ENCODE measurements at regions not wholly inside any gene's neighbourhood (a gene's known extent, or its start where the extent isn't known, plus 50 kb on each side); places are given as distances from the start of the nearest gene placed in this dataset.

DNA sequence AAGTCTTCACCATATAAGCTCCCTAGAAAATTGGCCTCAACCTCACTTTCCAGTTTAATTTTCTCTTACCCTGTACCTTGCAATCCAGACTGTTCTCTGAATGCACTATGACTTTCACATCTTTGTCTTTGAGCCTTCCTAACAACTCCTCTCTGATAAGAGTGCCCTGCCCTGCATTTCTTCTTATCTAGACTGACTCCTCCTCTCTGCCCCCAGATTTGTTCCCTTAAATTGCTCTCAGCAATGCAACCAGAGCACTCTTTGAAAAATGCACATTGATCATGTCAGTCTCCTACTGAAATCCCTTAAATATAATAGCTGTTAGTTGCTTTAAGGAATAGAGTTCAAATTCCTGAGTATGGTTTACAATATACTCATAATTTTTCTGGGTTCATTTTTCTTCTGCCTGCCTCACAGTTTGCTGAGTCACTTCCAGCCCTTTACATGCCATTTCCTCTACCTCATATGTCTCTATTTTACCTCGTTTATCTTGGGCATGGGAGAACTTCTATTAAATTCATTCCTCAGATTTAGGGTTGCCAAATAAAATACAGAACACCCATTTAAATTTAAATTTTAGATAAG, 582.7 kb upstream of the AADAT start:
- H3K36me3 Mint-ChIP-seq: no peaks in the 10 kb centered on the region
- H3K27ac Mint-ChIP-seq: no peak overlapping the region
- ATAC-seq (no peak), DNase-seq (ENCODE audit: low spot score in 2 of 2) (no peak)
- peaks cover 14 to 22% of the 10 kb centered on the region in 2 donors for H3K9me3 Mint-ChIP-seq

DNA sequence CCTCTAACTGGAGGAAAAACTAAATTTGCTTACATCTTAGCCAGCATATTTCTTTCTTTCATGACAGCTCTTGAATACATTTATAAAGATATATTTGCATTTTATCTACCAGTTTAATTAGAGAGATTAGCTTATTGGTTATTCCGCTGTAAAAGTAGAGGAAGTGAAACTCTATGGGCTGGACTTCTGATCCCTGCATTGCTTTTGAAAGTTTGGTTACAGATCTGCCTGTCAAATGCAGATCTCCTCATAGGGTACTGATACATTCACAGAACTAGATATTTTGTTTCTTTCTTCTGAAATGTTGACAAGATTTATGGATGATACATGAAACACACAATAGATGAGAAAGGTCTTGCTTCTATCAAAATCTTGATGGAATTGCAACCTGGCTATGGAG, 581.4 kb upstream of the AADAT start:
- Mint-ChIP-seq H3K9me3 (peaks cover 21 to 25% of the 10 kb centered on the region in 2 donors), H3K27ac (no peak overlapping the region), H3K36me3 (no peaks in the 10 kb centered on the region)
- ATAC-seq (no peak), DNase-seq (ENCODE audit: low spot score in 2 of 2) (no peak)

DNA sequence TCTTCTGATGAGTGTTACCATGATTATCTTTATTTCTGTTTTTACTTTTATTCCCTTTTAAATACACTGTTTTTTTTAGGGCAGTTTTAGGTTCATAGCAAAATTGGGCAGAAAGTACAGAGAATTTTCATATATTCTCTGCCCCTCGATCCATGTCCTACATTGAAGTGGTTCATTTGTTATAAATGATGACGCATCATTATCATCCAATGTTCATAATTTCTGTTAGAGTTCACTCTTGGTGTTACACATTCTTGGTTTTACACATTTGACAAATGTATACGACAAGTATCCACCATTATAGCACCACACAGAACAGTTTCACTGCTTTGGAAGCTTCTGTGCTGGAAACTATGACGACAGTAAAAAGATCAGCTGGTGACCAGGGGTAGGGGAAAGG, 578.1 kb upstream of the AADAT start:
- H3K36me3 Mint-ChIP-seq: no peaks in the 10 kb centered on the region
- H3K9me3 Mint-ChIP-seq: peaks cover 21% of the 10 kb centered on the region in 2 donors
- DNase-seq (ENCODE audit: low spot score in 2 of 2): no peak
- H3K27ac Mint-ChIP-seq: no peak overlapping the region
- no peak for ATAC-seq

DNA sequence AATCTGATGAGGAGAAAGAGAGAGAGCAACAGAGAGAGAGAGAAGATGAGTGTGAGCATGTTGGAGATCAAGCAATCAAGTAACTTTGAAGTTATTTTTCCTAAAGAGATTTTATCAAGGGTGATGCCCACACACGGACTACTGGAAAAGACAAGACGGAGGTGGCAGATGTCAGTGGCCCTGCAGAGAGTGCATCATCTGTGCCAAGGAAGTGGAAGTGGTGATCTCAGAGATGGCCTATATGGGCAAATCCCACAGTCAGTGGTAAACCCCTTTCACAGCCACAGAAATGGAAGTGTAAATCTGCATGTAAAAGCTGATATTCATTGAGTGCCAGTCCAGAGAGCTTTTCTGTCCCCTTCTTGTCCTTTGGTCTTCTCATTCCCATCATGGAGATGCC, 577.2 kb upstream of the AADAT start:
- Mint-ChIP-seq H3K27ac (no peak overlapping the region), H3K36me3 (no peaks in the 10 kb centered on the region), H3K9me3 (peaks cover 19 to 20% of the 10 kb centered on the region in 2 donors)
- ATAC-seq: no peak
- DNase-seq (ENCODE audit: low spot score in 2 of 2): no peak

DNA sequence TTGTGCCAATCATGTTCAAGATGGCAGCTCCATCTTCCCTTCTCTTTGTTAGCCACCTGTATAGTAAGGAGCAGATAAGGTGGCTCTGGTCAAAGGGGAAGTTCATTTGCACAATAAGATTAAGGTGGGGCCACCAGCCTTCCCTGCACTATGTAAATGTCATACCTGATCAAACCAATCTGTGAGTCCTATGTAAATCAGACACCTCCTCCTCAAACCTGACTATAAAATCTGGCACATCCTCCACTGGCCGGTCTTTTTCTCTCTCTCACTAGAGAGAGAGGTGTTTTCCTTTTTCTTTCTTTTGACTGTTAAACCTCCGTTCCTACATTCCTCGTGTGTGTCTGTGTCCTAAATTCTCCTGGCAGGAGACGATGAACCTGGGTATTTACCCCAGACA, 572.5 kb upstream of the AADAT start:
- DNase-seq (ENCODE audit: low spot score in 2 of 2): no peak
- no peaks in the 10 kb centered on the region for H3K36me3 Mint-ChIP-seq
- H3K9me3 Mint-ChIP-seq: peaks cover 14 to 15% of the 10 kb centered on the region in 2 donors
- no peak for ATAC-seq
- no peak overlapping the region for H3K27ac Mint-ChIP-seq

DNA sequence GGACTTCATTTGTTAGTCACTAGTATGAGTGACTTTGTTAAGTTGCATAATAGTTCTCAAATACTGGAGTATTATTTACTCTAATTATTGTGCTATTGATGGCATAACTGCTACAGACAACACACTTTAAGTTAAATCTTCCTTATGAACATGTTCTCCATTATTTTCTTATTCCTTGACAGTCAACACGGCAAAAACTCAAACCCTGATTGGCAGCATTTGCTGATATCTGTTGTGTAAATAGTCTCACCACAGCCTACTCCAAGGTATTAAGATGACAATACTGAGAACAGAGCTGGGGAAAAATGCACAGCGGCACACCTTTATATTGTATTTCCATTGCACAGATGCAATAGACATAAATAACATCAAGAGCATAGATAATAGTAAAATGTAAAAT, 568.0 kb upstream of the AADAT start:
- ATAC-seq: no peak
- Mint-ChIP-seq H3K9me3 (peaks cover 4 to 7% of the 10 kb centered on the region in 2 donors), H3K36me3 (no peaks in the 10 kb centered on the region), H3K27ac (no peak overlapping the region)
- DNase-seq (ENCODE audit: low spot score in 2 of 2): no peak

DNA sequence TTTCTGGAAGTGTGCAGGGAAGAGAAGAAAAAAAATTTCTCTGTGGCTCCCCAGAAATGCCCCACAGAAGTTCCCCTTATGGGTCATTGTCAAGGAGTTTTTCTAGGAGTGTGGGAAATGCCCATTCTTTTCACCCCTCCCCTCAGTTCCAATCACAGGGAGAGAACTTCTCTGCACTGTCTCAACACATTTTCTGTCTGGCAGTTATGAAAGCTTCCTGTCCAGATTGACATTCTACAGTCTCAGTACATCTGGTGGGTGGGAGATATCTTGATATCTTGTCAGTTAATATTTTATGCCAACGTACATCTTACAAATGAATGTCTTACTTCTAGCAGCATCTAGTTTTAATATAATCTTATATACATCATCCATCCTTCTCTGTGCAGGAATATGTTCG, 566.8 kb upstream of the AADAT start:
- no peaks in the 10 kb centered on the region for H3K36me3 Mint-ChIP-seq
- peaks cover 0 to 4% of the 10 kb centered on the region in 2 donors for H3K9me3 Mint-ChIP-seq
- DNase-seq (ENCODE audit: low spot score in 2 of 2) (no peak), ATAC-seq (no peak)
- H3K27ac Mint-ChIP-seq: no peak overlapping the region

DNA sequence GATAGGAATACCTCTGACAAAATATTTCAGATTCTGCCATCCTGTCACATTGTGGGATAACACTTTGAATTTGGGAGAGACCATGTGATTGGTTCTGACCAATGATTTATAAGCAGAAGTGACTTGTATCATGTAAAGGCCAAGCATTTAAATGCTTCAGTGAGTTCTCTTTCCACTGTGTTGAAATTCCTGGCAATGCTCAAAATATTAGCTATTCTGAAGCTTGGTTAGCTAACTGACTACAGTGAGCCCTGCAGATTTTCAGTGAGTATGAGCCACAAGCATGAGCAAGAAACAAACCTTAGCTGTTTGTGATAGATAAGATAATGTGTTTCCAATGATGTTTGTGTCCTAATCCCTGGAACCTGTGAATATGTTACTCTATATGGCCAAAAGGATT, 562.8 kb upstream of the AADAT start:
- H3K27ac Mint-ChIP-seq: no peak overlapping the region
- H3K36me3 Mint-ChIP-seq: no peaks in the 10 kb centered on the region
- ATAC-seq: no peak
- no peak for DNase-seq (ENCODE audit: low spot score in 2 of 2)
- H3K9me3 Mint-ChIP-seq: peaks cover 4 to 5% of the 10 kb centered on the region in 2 donors

DNA sequence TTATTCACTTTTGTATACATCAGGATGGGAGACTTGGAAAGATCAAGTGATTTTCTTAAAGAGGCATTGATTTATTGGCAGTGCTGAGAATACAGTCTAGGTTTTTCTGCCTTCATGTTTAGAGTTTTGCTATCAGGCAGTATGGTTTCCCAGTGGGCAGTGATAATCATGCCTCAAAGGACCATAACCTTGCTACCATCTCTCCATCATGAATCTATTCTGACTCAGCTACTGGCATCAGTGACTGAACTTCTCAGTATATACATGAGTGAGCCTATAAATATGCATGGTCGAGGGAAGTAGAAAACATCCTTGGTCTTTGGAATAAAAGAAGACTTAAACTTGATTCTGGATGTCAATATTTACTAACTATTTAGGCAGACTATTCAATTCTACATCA, 562.0 kb upstream of the AADAT start:
- no peaks in the 10 kb centered on the region for H3K36me3 Mint-ChIP-seq
- peaks cover 4 to 5% of the 10 kb centered on the region in 2 donors for H3K9me3 Mint-ChIP-seq
- ATAC-seq (no peak), DNase-seq (ENCODE audit: low spot score in 2 of 2) (no peak)
- no peak overlapping the region for H3K27ac Mint-ChIP-seq

DNA sequence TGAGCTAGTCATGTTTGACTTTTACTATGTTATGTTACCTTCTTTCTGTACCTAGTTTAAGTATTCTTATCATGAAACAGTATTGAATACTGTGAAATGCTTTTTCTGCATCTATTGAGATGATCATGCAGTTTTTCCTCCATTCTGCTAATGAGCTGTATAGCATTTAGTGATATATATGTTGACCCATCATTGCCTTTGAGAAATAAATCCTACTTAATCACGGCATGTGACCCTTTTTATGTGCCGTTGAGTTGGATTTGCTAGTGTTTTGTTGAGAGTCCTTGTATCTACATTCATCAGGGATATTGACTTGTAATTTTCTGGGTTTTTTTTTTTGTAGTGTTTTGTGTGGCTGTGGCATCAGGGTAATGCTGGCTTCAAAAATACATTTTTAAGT, 537.7 kb upstream of the AADAT start:
- H3K9me3 Mint-ChIP-seq: peaks cover 12 to 42% of the 10 kb centered on the region in 2 donors
- H3K27ac Mint-ChIP-seq: no peak overlapping the region
- ATAC-seq: no peak
- no peak for DNase-seq (ENCODE audit: low spot score in 2 of 2)
- peaks cover 0 to 8% of the 10 kb centered on the region in 2 donors for H3K36me3 Mint-ChIP-seq

DNA sequence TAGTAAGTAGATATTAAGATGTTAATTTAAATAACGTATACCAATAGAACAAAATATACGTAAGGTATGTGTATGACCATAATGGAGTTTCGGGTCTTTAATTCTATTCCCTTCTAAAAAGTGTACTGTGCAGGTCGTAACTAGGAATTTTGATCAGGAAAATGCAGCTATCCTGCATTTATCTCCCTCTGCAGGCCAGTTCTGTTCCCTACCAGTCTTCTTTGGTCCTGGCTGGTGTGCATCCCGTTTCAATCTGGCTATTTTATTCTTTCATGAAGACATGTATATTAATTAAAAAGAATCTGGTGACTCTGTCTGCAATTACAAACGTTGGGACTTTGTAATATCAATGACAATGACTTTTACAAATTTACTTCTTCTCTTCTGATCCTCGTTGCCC, 534.1 kb upstream of the AADAT start:
- Mint-ChIP-seq H3K9me3 (peaks cover 8 to 19% of the 10 kb centered on the region in 2 donors), H3K27ac (no peak overlapping the region), H3K36me3 (no peaks in the 10 kb centered on the region)
- DNase-seq (ENCODE audit: low spot score in 2 of 2): no peak
- ATAC-seq: no peak

DNA sequence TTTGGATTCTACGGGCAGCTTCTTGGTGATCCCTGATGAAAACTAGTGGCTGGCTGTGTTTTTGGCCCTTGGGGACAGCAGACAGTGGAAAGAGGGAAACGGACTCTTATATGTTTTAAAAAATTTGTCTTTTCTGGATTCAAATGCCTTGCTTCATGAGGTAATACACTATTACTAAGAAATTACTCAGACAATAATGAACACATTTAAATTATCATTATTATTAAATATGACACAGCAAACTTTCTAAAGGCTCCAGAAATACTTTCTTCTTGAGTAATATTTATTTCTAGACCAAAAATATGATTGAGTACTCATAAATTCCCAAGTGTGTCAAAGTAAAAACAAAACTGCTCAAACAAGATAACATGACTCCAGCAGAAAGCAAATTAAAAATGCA, 520.7 kb upstream of the AADAT start:
- Mint-ChIP-seq H3K36me3 (peaks cover 5 to 6% of the 10 kb centered on the region in 2 donors), H3K9me3 (peaks cover 15 to 20% of the 10 kb centered on the region in 2 donors), H3K27ac (no peak overlapping the region)
- DNase-seq (ENCODE audit: low spot score in 2 of 2) (no peak), ATAC-seq (no peak)

DNA sequence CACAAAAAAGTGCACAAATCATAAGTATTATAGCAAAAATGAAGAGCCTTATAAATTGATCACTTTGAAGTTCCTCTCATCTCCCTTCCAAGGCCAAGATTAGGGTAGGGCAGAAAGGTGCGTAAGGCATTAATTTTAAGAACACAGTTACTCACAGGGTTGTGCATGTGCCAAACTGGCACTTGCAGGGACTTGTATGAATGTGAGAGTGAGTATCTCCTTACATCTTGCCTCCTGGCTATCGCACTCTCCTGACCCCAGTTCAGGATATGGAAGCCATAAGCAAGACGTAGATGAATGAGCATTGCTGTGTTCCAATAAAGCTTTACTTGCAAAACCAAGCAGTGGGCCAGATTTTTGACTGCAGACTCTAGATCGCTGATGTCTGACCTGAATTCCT, 510.1 kb upstream of the AADAT start:
- Mint-ChIP-seq H3K36me3 (no peaks in the 10 kb centered on the region), H3K9me3 (peaks cover 4 to 5% of the 10 kb centered on the region in 2 donors), H3K27ac (no peak overlapping the region)
- ATAC-seq (no peak), DNase-seq (ENCODE audit: low spot score in 2 of 2) (no peak)

DNA sequence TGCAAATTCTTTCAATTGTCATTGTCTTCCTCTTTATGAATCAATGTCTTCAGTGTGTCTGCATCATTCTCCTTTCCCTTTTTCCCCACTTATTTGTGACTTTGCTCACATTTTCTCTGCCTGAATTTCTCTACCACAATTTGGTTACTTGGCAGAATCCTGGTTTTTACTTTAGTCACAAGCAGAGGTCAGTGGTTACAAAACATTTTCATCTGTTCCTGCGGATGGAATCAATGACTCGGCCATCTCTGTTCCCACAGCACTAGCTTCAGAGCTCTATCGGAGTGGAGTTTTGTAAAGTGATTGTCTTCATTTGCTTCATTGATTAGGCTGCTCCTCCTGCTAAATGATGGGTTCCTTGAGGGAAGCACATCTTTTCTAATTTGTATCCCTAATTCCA, 501.3 kb upstream of the AADAT start:
- ATAC-seq (no peak), DNase-seq (ENCODE audit: low spot score in 2 of 2) (no peak)
- H3K27ac Mint-ChIP-seq: no peak overlapping the region
- H3K36me3 Mint-ChIP-seq: no peaks in the 10 kb centered on the region
- peaks cover 14 to 31% of the 10 kb centered on the region in 2 donors for H3K9me3 Mint-ChIP-seq

DNA sequence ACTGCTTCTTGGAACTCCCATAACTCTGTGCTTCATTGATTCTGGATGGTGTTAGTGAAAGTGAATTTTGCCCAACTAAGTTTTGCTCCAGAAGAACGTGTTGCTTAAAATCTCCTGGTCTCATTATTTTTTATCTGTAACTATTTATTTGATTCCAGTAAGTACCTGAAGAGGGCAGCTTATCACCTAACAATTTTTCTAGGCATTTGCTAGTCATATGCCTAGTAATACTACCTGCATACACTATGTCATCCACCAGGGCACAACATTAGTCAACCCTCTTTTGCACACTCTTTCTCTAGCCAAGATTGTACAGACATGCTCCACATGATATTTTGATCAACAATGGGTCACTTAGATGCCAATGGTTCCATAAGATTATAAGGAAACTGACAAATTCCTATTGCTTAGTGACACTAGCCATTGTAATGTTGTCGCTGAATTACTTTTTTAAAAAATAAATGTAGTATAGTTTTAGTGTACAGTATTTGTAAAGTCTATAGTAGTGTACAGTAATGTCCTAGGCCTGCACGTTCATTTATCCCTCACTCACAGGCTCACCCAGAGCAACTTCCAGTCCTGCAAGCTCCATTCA, 499.9 kb upstream of the AADAT start:
- DNase-seq (ENCODE audit: low spot score in 2 of 2): no peak
- no peak overlapping the region for H3K27ac Mint-ChIP-seq
- ATAC-seq: no peak
- peaks cover 16 to 29% of the 10 kb centered on the region in 2 donors for H3K9me3 Mint-ChIP-seq
- H3K36me3 Mint-ChIP-seq: no peaks in the 10 kb centered on the region

DNA sequence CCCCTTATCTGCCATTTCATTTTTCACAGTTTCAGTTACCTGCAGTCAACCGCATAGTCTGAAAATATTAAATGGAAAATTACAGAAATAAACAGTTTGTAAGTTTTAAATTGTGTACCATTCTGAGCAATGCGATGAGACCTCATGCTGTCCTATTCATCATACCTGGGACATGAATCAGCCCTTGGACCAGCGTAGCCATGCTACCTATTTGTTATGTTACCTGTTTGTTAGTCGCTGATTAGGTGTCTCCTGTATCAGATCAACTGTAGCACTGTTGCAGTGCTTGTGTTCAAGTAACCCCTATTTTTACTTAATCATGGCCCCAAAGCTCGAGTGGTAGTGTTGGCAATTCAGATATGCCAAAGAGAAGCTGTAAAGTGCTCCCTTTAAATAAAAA, 492.2 kb upstream of the AADAT start:
- no peak overlapping the region for H3K27ac Mint-ChIP-seq
- H3K9me3 Mint-ChIP-seq: peaks cover 15 to 21% of the 10 kb centered on the region in 2 donors
- ATAC-seq (no peak), DNase-seq (ENCODE audit: low spot score in 2 of 2) (no peak)
- no peaks in the 10 kb centered on the region for H3K36me3 Mint-ChIP-seq

DNA sequence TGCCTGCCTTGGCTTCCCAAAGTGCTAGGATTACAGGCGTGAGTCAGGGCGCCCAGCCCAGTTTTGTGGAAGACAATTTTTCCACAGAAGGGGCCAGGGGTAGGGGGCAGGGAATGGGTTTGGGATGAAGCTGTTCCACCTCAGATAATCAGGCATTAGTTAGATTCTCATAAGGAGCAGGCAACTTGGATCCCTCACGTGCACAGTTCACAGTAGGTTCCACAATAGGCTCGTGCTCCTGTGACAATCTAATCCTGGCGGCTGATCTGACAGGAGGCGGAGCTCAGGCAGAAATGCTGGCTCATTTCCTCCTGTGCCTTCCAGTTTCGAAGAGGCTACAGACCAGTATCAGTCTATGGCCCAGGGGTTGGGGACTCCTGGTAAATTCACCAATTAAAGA, 491.6 kb upstream of the AADAT start:
- ATAC-seq: no peak

DNA sequence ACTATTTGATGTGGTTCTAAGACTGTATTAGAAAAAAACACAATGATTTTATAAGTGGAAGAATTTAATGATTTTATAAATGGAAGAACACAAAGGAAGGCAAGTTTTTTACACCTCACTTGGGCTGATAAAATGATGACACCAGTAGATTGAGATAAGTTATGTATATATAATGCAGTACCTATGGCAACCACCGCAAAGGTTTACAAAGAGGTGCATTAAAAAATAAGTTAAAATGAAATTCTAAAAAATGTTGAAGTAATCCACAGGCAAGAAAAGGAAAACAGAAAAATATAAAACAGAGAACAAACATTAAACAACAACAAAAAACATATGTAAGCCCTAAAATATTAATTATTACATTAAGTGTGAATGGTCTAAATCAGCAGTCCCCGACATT, 490.9 kb upstream of the AADAT start:
- Mint-ChIP-seq H3K36me3 (no peaks in the 10 kb centered on the region), H3K27ac (no peak overlapping the region), H3K9me3 (peaks cover 18 to 24% of the 10 kb centered on the region in 2 donors)
- no peak for ATAC-seq
- no peak for DNase-seq (ENCODE audit: low spot score in 2 of 2)

More for the DNA sequence above, 491.6 kb upstream of the AADAT start:
- Mint-ChIP-seq H3K36me3 (no peaks in the 10 kb centered on the region), H3K27ac (no peak overlapping the region), H3K9me3 (peaks cover 18 to 24% of the 10 kb centered on the region in 2 donors)
- no peak for DNase-seq (ENCODE audit: low spot score in 2 of 2)
